NCI-H82 treated with DMSO at 0.1 percent for 48 hours (cell line): ENCODE measurements at regions not wholly inside any gene's neighbourhood (a gene's known extent, or its start where the extent isn't known, plus 50 kb on each side); places are given as distances from the start of the nearest gene placed in this dataset.

Experiments used
- DNase-seq: peaks from one replicate; lab custom pipeline; 2025; ENCODE audit not compliant: unreplicated experiment; lab: John Stamatoyannopoulos, UW

GRCh38 chr6:164336455-164336854, 921.9 kb downstream of the QKI start:
- no peak for DNase-seq

GRCh38 chr6:164331026-164331425, 916.5 kb downstream of the QKI start:
- no peak for DNase-seq

GRCh38 chr6:164325168-164325567, 910.6 kb downstream of the QKI start:
- no peak for DNase-seq

GRCh38 chr6:164322533-164322932, 908.0 kb downstream of the QKI start:
- DNase-seq: no peak

GRCh38 chr6:164321297-164321696, 906.8 kb downstream of the QKI start:
- DNase-seq: no peak

GRCh38 chr6:164315376-164315775, 900.9 kb downstream of the QKI start:
- no peak for DNase-seq

- no peak for DNase-seq
Measured at GRCh38 chr6:164308339-164308738, 893.8 kb downstream of the QKI start.

GRCh38 chr6:164303102-164303964, 888.8 kb downstream of the QKI start:
- no peak for DNase-seq

- DNase-seq: no peak
Measured at GRCh38 chr6:164296411-164296810, 881.9 kb downstream of the QKI start.

- DNase-seq: no peak
Measured at GRCh38 chr6:164294047-164294784, 879.7 kb downstream of the QKI start.

- no peak for DNase-seq
Measured at GRCh38 chr6:164291224-164291623, 876.7 kb downstream of the QKI start.

- DNase-seq: no peak
Measured at GRCh38 chr6:164290101-164290500, 875.6 kb downstream of the QKI start.

GRCh38 chr6:164286011-164286410, 871.5 kb downstream of the QKI start:
- no peak for DNase-seq

GRCh38 chr6:164283574-164283973, 869.1 kb downstream of the QKI start:
- DNase-seq: no peak

GRCh38 chr6:164276211-164276610, 861.7 kb downstream of the QKI start:
- no peak for DNase-seq

- no peak for DNase-seq
Measured at GRCh38 chr6:164275773-164276172, 861.3 kb downstream of the QKI start.

GRCh38 chr6:164274493-164274892, 860.0 kb downstream of the QKI start:
- no peak for DNase-seq

GRCh38 chr6:164273491-164273890, 859.0 kb downstream of the QKI start:
- no peak for DNase-seq

GRCh38 chr6:164266851-164267250, 852.3 kb downstream of the QKI start:
- DNase-seq: no peak

- no peak for DNase-seq
Measured at GRCh38 chr6:164262348-164262747, 847.8 kb downstream of the QKI start.

- DNase-seq: no peak
Measured at GRCh38 chr6:164258421-164258820, 843.9 kb downstream of the QKI start.

GRCh38 chr6:164252948-164253347, 838.4 kb downstream of the QKI start:
- DNase-seq: no peak
